ENCODE measurements at regions not wholly inside any gene's neighbourhood (a gene's known extent, or its start where the extent isn't known, plus 50 kb on each side); places are given as distances from the start of the nearest gene placed in this dataset.

DNA sequence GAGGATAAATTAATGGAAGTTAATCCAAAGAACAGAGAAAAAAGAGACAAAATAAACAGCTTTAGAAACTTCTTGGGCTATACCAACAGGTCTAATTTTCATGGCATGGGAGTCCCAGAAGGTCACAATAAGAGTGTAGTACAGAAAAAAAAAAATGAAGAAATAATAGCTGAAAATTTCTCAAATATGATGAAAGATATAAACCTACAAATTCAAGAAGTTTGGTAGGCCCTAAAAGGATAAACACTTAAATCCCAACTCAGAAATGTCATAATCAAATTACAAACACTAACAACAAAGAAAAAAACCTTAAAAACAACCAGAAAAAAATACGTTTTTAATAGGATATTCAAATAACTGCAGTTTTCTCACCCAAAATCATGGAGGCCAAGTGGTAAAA is 229.3 kb upstream of the ZEB2 start:
- intact Hi-C loops (cut with micrococcal nuclease): no loop called here
- no peak overlapping the region for H3K4me3 Mint-ChIP-seq (ENCODE audit: unreplicated experiment)
- H3K4me1 Mint-ChIP-seq (ENCODE audit: insufficient read depth, unreplicated experiment): no peaks in the 10 kb centered on the region
- POLR2A ChIA-PET: no interaction called here
- H3K27me3 Mint-ChIP-seq (ENCODE audit: insufficient read depth, unreplicated experiment): no peaks in the 10 kb centered on the region
- BruUV-seq (replicated peaks): no TSS peak
- H3K27ac Mint-ChIP-seq (ENCODE audit: low read depth, unreplicated experiment): no peak overlapping the region
- H3K9me3 Mint-ChIP-seq (ENCODE audit: unreplicated experiment): peaks cover 37% of the 10 kb centered on the region
- CTCF ChIA-PET: interaction anchor here (0.7 kb wide), 1 partner anchor 459 kb away, joined by 4 read pairs; no protein-coding TSS in a partner anchor
- no peak for DNase-seq (ENCODE audit: unreplicated experiment)
- no peaks in the 10 kb centered on the region for H3K36me3 Mint-ChIP-seq (ENCODE audit: insufficient read depth, unreplicated experiment)
- TF ChIP-seq CTCF (IDR thresholded peaks at IDR 0.05; ENCODE audit: unreplicated experiment): no peak

DNA sequence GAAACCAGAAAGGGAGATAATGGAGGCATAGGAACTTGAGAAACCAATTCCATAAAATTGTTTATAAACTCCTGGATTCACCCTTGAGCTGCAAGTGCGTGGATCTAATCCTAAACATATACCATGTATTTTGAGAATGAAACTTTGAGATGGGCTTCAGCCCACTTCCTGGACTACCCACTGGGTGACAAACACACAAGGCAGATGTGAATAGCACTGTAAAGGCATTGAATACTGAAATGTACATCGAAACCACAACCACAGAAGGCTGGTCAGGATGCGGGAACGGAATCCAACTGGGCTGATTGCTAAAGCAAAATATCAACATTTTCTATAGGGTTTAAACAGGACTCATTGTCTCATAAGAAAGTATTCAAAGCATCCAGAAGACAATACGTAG is 228.5 kb upstream of the ZEB2 start:
- H3K9me3 Mint-ChIP-seq (ENCODE audit: unreplicated experiment): peaks cover 37% of the 10 kb centered on the region
- no peak overlapping the region for H3K27ac Mint-ChIP-seq (ENCODE audit: low read depth, unreplicated experiment)
- intact Hi-C loops (cut with micrococcal nuclease): no loop called here
- CTCF ChIA-PET: no interaction called here
- no peaks in the 10 kb centered on the region for H3K27me3 Mint-ChIP-seq (ENCODE audit: insufficient read depth, unreplicated experiment)
- H3K4me1 Mint-ChIP-seq (ENCODE audit: insufficient read depth, unreplicated experiment): no peaks in the 10 kb centered on the region
- POLR2A ChIA-PET: no interaction called here
- TF ChIP-seq CTCF (IDR thresholded peaks at IDR 0.05; ENCODE audit: unreplicated experiment): no peak
- no TSS peak for BruUV-seq (replicated peaks)
- H3K36me3 Mint-ChIP-seq (ENCODE audit: insufficient read depth, unreplicated experiment): no peaks in the 10 kb centered on the region
- DNase-seq (ENCODE audit: unreplicated experiment): no peak
- H3K4me3 Mint-ChIP-seq (ENCODE audit: unreplicated experiment): no peak overlapping the region

GRCh38 chr2:144747571-144747970 is 227.7 kb upstream of the ZEB2 start:
- intact Hi-C loops (cut with micrococcal nuclease): no loop called here
- no TSS peak for BruUV-seq (replicated peaks)
- Mint-ChIP-seq H3K4me1 (ENCODE audit: insufficient read depth, unreplicated experiment) (no peaks in the 10 kb centered on the region), H3K27me3 (ENCODE audit: insufficient read depth, unreplicated experiment) (no peaks in the 10 kb centered on the region), H3K9me3 (ENCODE audit: unreplicated experiment) (peaks cover 37% of the 10 kb centered on the region), H3K4me3 (ENCODE audit: unreplicated experiment) (no peak overlapping the region), H3K36me3 (ENCODE audit: insufficient read depth, unreplicated experiment) (no peaks in the 10 kb centered on the region), H3K27ac (ENCODE audit: low read depth, unreplicated experiment) (no peak overlapping the region)
- DNase-seq (ENCODE audit: unreplicated experiment): peak; percentile 12
- TF ChIP-seq CTCF (IDR thresholded peaks at IDR 0.05; ENCODE audit: unreplicated experiment): no peak
- POLR2A ChIA-PET: no interaction called here
- CTCF ChIA-PET: no interaction called here

DNA sequence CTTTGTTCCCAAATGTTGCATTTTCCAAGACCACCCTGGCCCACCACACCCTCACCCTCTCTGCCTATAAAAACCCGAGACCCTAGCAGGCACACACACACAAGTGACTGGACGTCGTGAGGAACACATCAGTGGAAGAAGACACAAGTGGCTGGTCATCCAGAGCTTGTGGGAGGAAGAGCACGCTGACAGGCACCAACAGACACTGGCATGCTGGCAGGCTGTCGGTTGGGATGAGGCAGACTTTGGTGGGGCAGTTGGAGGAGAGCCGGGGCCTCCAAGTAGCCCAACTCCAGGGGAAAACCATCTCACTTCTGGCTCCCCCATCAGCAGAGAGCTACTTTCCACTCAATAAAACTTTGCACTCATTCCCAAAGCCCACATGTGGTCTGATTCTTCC is 225.5 kb upstream of the ZEB2 start:
- no peaks in the 10 kb centered on the region for H3K27me3 Mint-ChIP-seq (ENCODE audit: insufficient read depth, unreplicated experiment)
- no peak overlapping the region for H3K4me3 Mint-ChIP-seq (ENCODE audit: unreplicated experiment)
- no peak overlapping the region for H3K27ac Mint-ChIP-seq (ENCODE audit: low read depth, unreplicated experiment)
- H3K36me3 Mint-ChIP-seq (ENCODE audit: insufficient read depth, unreplicated experiment): no peaks in the 10 kb centered on the region
- no peak for DNase-seq (ENCODE audit: unreplicated experiment)
- no TSS peak for BruUV-seq (replicated peaks)
- TF ChIP-seq CTCF (IDR thresholded peaks at IDR 0.05; ENCODE audit: unreplicated experiment): no peak
- intact Hi-C loops (cut with micrococcal nuclease): no loop called here
- CTCF ChIA-PET: interaction anchor here (0.6 kb wide), 1 partner anchor 310 kb away, joined by 4 read pairs; no protein-coding TSS in a partner anchor
- no peaks in the 10 kb centered on the region for H3K4me1 Mint-ChIP-seq (ENCODE audit: insufficient read depth, unreplicated experiment)
- POLR2A ChIA-PET: no interaction called here
- peaks cover 30% of the 10 kb centered on the region for H3K9me3 Mint-ChIP-seq (ENCODE audit: unreplicated experiment)

Measured in MCF 10A (cell line).